Stimulated activated naive CD8-positive, alpha-beta T cell treated with anti-CD3 and anti-CD28 coated beads, Interleukin-15, amount 100 ng/mL, for 72 hours (primary cell): ENCODE measurements at regions not wholly inside any gene's neighbourhood (a gene's known extent, or its start where the extent isn't known, plus 50 kb on each side); places are given as distances from the start of the nearest gene placed in this dataset.

ENCODE experiments used
- ATAC-seq: fragments of 150-1000 bp; cut with Tn5 transposase; 2 replicates; pipeline ENCODE4 v1.10.0; 2021; ENCODE audit warnings: mild to moderate bottlenecking, moderate library complexity
- DNase-seq, 2 donors: peaks; one replicate each; pipeline ENCODE4 v3.0.0; 2021 to 2022
- H3K27ac Mint-ChIP-seq, 2 donors: one replicate each; pipeline ENCODE4 v1.8.0; 2022; ENCODE audit warnings: mild to moderate bottlenecking in 2 of 2, mixed read lengths in 2 of 2, moderate library complexity in 2 of 2
- H3K27me3 Mint-ChIP-seq: one replicate; pipeline ENCODE4 v1.8.0; 2022; ENCODE audit warnings: mixed read lengths
- H3K4me1 Mint-ChIP-seq: one replicate; pipeline ENCODE4 v1.8.0; 2022; ENCODE audit warnings: mild to moderate bottlenecking, mixed read lengths
- H3K4me3 Mint-ChIP-seq, 2 donors: one replicate each; pipeline ENCODE4 v1.8.0; 2022; ENCODE audit warnings: mild to moderate bottlenecking in 2 of 2, mixed read lengths in 2 of 2, moderate library complexity in 1 of 2
- H3K9me3 Mint-ChIP-seq, 2 donors: one replicate each; pipeline ENCODE4 v1.8.0; 2022; ENCODE audit warnings: mixed read lengths in 2 of 2

DNA sequence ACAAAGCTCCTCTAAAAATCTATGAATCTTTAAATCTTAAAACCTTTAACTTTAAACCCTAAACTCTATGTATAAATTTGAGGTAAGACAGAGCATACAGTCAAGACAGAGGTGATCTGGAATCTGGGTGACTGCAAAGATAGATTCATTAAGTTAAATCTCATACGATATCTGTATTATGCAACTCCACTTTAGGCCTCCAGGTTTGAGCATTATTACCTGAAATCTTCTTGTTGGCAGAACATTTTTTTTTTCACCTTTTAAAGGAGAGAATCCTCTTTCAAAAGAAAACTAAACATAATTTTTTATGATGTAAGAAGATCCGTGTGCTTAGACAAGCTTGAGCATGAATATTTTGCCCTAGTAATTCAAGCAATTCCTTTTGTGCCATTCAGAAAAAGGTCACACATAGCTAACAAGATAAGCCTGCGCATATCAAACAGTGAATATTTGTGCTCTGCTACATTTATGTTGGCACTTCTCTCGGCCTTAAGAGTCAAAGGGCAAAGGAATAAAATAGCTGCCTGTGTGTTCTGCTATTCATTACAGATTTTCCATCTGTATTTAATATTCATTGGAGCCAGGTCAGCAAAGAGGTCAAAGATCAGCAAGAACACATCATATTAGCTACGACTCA is 163.3 kb downstream of the TMTC3 start:
- Mint-ChIP-seq H3K27me3 (no peaks in the 10 kb centered on the region), H3K9me3 (no peaks in the 10 kb centered on the region)
- DNase-seq, result no peak

GRCh38 chr12:88306471-88307069 is 164.5 kb downstream of the TMTC3 start:
- ATAC-seq, result no peak
- DNase-seq, result no peak
- no peaks in the 10 kb centered on the region for H3K27me3 Mint-ChIP-seq
- H3K27ac Mint-ChIP-seq, result no peak overlapping the region
- no peak overlapping the region for H3K4me3 Mint-ChIP-seq
- no peaks in the 10 kb centered on the region for H3K4me1 Mint-ChIP-seq
- H3K9me3 Mint-ChIP-seq, result no peaks in the 10 kb centered on the region

More for the DNA sequence above, 163.3 kb downstream of the TMTC3 start:
- H3K4me3 Mint-ChIP-seq, result no peak overlapping the region
- no peaks in the 10 kb centered on the region for H3K4me1 Mint-ChIP-seq
- no peak for ATAC-seq
- H3K27ac Mint-ChIP-seq, result no peak overlapping the region

DNA sequence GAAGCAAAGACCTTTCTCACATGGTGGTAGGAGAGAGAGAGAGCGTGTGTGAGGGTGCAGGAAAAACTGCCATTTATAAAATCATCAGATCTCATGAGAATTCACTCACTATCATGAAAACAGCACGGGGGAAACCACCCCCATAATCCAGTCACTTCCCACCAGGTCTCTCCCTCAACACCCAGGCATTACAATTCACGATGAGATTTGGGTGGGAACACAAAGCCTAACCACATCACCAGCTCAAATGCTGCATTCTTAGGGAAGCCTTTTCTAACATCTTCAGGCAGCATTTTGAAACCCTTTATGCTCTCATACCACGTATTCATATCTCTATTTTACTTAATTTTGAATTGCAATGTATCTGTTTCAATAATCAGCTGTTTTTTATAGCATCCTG is 165.9 kb downstream of the TMTC3 start:
- Mint-ChIP-seq H3K4me3 (no peak overlapping the region), H3K27me3 (no peaks in the 10 kb centered on the region), H3K9me3 (no peaks in the 10 kb centered on the region), H3K27ac (no peak overlapping the region), H3K4me1 (no peaks in the 10 kb centered on the region)
- DNase-seq (no peak), ATAC-seq (no peak)

DNA sequence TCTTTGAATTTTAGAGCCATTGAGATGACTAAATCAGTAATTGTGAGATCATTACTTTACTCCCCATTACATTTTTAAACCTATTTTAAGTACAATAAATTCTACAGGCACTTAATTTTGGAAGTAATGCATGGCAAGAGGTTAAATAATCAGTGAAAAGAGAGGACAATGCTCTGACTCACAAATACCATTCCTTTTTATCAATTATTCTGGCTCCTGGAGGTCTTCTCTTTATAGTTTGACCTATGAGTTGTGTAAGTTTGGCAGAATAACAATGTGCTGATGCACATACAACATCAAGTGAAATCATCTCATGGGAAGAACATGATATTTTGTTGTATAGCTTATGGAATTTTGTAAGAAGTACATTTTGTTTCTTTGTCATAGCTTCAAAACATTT is 166.7 kb downstream of the TMTC3 start:
- ATAC-seq, result no peak
- H3K27me3 Mint-ChIP-seq, result no peaks in the 10 kb centered on the region
- H3K4me3 Mint-ChIP-seq, result no peak overlapping the region
- H3K27ac Mint-ChIP-seq, result no peak overlapping the region
- H3K4me1 Mint-ChIP-seq, result no peaks in the 10 kb centered on the region
- H3K9me3 Mint-ChIP-seq, result no peaks in the 10 kb centered on the region
- DNase-seq, result no peak

- H3K27ac Mint-ChIP-seq, result no peak overlapping the region
- H3K4me3 Mint-ChIP-seq, result no peak overlapping the region
- no peaks in the 10 kb centered on the region for H3K27me3 Mint-ChIP-seq
- no peak for DNase-seq
- no peak for ATAC-seq
- H3K9me3 Mint-ChIP-seq, result no peaks in the 10 kb centered on the region
- no peaks in the 10 kb centered on the region for H3K4me1 Mint-ChIP-seq
Measured at GRCh38 chr12:88309546-88309945, 167.4 kb downstream of the TMTC3 start.

DNA sequence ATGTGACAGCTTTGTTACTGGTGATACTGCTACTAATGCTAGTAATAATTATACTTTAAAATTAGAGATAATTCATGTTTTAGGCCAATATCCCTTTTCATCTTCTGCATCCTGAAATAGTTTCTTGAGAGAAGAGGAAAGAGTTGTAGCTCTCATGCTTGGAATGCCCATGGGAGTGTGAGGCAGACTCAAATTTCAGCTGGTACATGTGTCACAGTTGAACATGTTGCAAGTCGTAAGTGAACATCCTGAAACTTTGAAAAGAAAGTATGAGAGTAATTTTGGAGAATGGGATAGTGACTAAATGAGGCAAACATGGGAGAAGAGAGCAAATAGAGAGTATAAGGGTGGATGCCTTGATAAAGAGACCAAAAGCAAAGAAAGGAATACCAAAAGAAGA is 168.0 kb downstream of the TMTC3 start:
- H3K4me3 Mint-ChIP-seq, result no peak overlapping the region
- H3K9me3 Mint-ChIP-seq, result no peaks in the 10 kb centered on the region
- no peaks in the 10 kb centered on the region for H3K27me3 Mint-ChIP-seq
- no peak overlapping the region for H3K27ac Mint-ChIP-seq
- no peaks in the 10 kb centered on the region for H3K4me1 Mint-ChIP-seq
- DNase-seq (no peak), ATAC-seq (no peak)

- Mint-ChIP-seq H3K4me1 (no peaks in the 10 kb centered on the region), H3K9me3 (no peaks in the 10 kb centered on the region), H3K4me3 (no peak overlapping the region), H3K27ac (no peak overlapping the region), H3K27me3 (peaks cover under 1% of the 10 kb centered on the region)
- DNase-seq (no peak), ATAC-seq (no peak)
Measured at GRCh38 chr12:88310666-88311065, 168.6 kb downstream of the TMTC3 start.

GRCh38 chr12:88313554-88313953 is 171.4 kb downstream of the TMTC3 start:
- Mint-ChIP-seq H3K27ac (no peak overlapping the region), H3K4me1 (no peaks in the 10 kb centered on the region), H3K4me3 (no peak overlapping the region), H3K27me3 (peaks cover 8% of the 10 kb centered on the region), H3K9me3 (no peaks in the 10 kb centered on the region)
- no peak for DNase-seq
- no peak for ATAC-seq

DNA sequence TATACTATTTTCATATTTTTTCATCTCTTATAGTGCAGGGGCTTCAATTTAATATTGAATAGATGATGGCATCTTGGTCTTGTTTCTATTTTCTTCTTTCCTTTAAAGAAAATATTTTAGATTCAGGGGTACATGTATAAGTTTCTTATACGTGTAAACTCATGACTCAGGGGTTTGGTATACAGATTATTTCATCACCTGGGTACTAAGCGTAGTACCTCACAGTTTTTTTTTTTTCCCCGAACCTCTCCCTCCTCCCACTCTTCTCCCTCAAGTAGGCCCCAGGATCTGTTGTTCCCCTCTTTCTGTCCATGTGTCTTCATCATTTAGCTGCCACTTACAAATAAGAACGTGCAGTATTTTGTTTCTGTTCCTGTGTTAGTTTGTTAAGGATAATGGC is 172.6 kb downstream of the TMTC3 start:
- ATAC-seq (no peak), DNase-seq (no peak)
- Mint-ChIP-seq H3K27ac (no peak overlapping the region), H3K4me3 (no peak overlapping the region), H3K27me3 (peaks cover 8% of the 10 kb centered on the region), H3K4me1 (no peaks in the 10 kb centered on the region), H3K9me3 (no peaks in the 10 kb centered on the region)

DNA sequence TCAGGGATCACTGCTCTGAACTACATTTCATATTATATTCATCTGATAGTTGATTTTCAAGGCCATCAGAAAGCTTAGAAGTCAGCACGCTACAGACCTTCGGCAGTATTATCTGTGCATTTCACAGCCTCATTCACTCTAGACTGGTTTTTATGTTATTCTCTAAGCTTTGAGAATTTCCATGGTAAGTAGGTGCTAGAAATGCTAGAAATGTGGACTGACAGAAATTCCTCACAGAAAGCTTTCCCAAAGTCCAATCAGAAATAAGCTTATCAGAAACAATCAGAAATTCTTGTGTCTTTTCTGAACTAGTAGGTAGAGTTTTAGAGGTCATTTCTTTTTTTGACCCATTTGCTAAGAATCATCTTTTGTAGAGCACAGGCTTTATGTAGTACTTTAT is 176.6 kb downstream of the TMTC3 start:
- no peak for DNase-seq
- no peak overlapping the region for H3K27ac Mint-ChIP-seq
- H3K27me3 Mint-ChIP-seq, result peaks cover 14% of the 10 kb centered on the region
- ATAC-seq, result no peak
- H3K4me1 Mint-ChIP-seq, result no peaks in the 10 kb centered on the region
- H3K9me3 Mint-ChIP-seq, result peaks cover 0 to 3% of the 10 kb centered on the region in 2 donors
- no peak overlapping the region for H3K4me3 Mint-ChIP-seq

GRCh38 chr12:88325076-88325815 is 183.1 kb downstream of the TMTC3 start:
- DNase-seq, result no peak
- no peak overlapping the region for H3K4me3 Mint-ChIP-seq
- H3K4me1 Mint-ChIP-seq, result no peaks in the 10 kb centered on the region
- H3K27ac Mint-ChIP-seq, result no peak overlapping the region
- H3K9me3 Mint-ChIP-seq, result peaks cover 0 to 3% of the 10 kb centered on the region in 2 donors
- peaks cover 6% of the 10 kb centered on the region for H3K27me3 Mint-ChIP-seq
- ATAC-seq, result no peak

DNA sequence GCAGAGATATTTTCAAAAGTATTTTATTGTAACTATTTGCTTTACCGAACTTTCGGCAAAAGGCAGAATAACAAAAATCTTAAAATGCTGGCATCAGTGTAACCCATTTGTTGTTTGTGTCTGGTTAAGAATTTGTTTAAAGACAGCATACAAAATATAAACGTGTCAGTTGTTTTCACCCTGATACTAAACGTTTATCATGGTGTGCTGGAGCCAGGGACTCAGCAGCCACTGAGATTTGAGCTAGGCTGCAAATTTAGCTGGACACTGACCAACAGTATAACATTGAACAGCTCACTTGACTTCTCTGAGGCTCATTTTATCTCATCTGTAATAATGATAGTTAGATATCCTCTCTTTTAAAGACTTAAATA is 183.7 kb downstream of the TMTC3 start:
- H3K27ac Mint-ChIP-seq, result no peak overlapping the region
- DNase-seq (no peak), ATAC-seq (no peak)
- H3K4me1 Mint-ChIP-seq, result no peaks in the 10 kb centered on the region
- no peak overlapping the region for H3K4me3 Mint-ChIP-seq
- peaks cover 0 to 3% of the 10 kb centered on the region in 2 donors for H3K9me3 Mint-ChIP-seq
- peaks cover 6% of the 10 kb centered on the region for H3K27me3 Mint-ChIP-seq

DNA sequence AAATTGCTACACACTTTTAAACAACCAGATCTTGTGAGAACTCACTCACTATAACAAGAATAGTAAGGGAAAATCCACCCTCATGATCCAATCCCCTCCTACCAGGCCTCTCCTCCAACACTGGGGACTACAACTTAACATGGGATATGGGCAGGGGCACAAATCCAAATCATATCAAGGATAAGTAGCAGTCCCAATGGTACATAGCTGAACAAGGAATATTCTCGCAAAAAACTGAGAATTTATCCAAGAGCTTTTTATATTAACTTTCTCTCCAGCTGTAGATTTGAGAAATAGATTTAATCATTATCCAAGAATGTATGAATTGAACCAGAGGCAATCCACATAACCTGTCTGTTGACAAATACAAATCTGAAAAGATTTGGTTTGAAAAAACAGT is 185.2 kb downstream of the TMTC3 start:
- H3K4me1 Mint-ChIP-seq, result no peaks in the 10 kb centered on the region
- H3K4me3 Mint-ChIP-seq, result no peak overlapping the region
- DNase-seq (no peak), ATAC-seq (no peak)
- H3K27me3 Mint-ChIP-seq, result peaks cover 2% of the 10 kb centered on the region
- no peak overlapping the region for H3K27ac Mint-ChIP-seq
- H3K9me3 Mint-ChIP-seq, result peaks cover 0 to under 1% of the 10 kb centered on the region in 2 donors

DNA sequence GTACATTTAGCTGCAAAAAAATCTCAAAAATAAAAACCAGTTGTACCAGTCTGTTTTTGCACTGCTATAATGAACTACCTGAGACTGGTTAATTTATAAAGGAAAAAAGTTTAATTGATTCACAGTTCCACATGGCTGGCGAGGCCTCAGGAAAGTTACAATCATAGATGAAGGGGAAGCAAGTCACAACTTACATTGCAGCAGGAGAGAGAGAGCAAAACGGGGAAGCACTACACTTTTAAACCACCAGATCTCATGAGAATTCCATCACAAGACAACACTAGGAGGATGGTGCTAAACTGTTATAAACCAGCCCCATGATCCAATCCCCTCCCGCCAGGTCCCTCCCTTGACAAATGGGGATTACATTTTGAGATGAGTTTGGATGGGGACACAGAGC is 186.0 kb downstream of the TMTC3 start:
- Mint-ChIP-seq H3K27me3 (no peaks in the 10 kb centered on the region), H3K4me1 (no peaks in the 10 kb centered on the region), H3K9me3 (no peaks in the 10 kb centered on the region), H3K4me3 (no peak overlapping the region), H3K27ac (no peak overlapping the region)
- DNase-seq (no peak), ATAC-seq (no peak)

DNA sequence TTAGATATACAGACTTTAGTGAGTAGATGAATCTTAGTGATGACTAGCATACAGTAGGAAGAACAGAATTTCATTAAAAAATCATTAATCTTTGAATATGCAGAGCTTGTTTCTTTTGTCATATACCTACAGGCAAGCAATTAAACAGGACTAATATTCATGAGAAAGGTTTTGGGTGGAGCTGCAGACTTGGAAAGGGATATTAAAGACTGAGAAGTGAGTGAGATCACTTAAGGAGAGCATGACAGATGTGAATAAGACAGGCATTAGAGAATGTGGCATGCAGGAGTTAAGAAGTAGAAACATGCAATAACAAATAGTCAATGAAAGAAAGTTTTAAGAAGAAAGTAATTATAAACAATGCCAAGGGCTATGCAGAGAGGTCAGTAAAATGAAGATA is 187.7 kb downstream of the TMTC3 start:
- no peak for ATAC-seq

GRCh38 chr12:88334271-88334670 is 192.2 kb downstream of the TMTC3 start:
- no peak for DNase-seq

More for the DNA sequence above, 187.7 kb downstream of the TMTC3 start:
- Mint-ChIP-seq H3K27me3 (no peaks in the 10 kb centered on the region), H3K27ac (no peak overlapping the region), H3K9me3 (no peaks in the 10 kb centered on the region), H3K4me1 (no peaks in the 10 kb centered on the region), H3K4me3 (no peak overlapping the region)
- DNase-seq, result no peak

More at GRCh38 chr12:88334271-88334670, 192.2 kb downstream of the TMTC3 start:
- Mint-ChIP-seq H3K4me1 (no peaks in the 10 kb centered on the region), H3K4me3 (no peak overlapping the region), H3K27ac (no peak overlapping the region), H3K9me3 (no peaks in the 10 kb centered on the region), H3K27me3 (no peaks in the 10 kb centered on the region)
- ATAC-seq, result no peak
